ENCODE measurements at regions not wholly inside any gene's neighbourhood (a gene's known extent, or its start where the extent isn't known, plus 50 kb on each side); places are given as distances from the start of the nearest gene placed in this dataset.

DNA sequence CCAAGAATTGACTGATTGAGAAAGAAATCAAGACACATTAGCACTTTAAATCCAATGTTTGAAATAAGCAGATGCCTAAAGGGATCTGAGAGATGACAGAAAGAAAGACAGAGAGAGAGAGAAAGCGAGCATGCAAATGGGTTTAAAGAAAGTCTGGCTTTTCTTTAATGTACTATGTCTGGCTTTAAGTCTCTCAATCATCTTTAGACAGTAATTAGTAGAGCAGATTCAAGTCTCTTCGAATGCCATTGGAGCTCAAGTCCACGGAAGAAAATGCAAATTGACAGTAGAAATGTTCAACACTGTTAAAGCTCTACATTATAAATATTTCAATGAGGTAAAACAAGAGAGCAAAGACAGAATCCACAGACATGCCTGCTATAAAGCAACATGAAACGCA is 1480.2 kb upstream of the CDH8 start:
- H4K8ac ChIP-seq (replicated peaks; ENCODE audit: insufficient read length, low read depth, low read length), result no peak overlapping the region
- H2BK15ac ChIP-seq (ENCODE audit: low read depth, low read length), result no peak overlapping the region
- no peak overlapping the region for H2BK12ac ChIP-seq (ENCODE audit: insufficient read length, low read depth, low read length)
- no peaks in the 10 kb centered on the region for H3K79me1 ChIP-seq (ENCODE audit: insufficient read depth, low read depth, low read length, poor library complexity, severe bottlenecking)
- no peak overlapping the region for H3K56ac ChIP-seq (ENCODE audit: insufficient read length, low read depth, low read length)
- TF ChIP-seq, protein P1, sequence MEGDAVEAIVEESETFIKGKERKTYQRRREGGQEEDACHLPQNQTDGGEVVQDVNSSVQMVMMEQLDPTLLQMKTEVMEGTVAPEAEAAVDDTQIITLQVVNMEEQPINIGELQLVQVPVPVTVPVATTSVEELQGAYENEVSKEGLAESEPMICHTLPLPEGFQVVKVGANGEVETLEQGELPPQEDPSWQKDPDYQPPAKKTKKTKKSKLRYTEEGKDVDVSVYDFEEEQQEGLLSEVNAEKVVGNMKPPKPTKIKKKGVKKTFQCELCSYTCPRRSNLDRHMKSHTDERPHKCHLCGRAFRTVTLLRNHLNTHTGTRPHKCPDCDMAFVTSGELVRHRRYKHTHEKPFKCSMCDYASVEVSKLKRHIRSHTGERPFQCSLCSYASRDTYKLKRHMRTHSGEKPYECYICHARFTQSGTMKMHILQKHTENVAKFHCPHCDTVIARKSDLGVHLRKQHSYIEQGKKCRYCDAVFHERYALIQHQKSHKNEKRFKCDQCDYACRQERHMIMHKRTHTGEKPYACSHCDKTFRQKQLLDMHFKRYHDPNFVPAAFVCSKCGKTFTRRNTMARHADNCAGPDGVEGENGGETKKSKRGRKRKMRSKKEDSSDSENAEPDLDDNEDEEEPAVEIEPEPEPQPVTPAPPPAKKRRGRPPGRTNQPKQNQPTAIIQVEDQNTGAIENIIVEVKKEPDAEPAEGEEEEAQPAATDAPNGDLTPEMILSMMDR (conservative IDR thresholded peaks at IDR 0.05), result no peak
- no peaks in the 10 kb centered on the region for H3K4me1 ChIP-seq (ENCODE audit: insufficient read depth, low read length)
- Mint-ChIP-seq H3K27me3 (ENCODE audit: low read depth) (no peaks in the 10 kb centered on the region), H3K4me1 (no peaks in the 10 kb centered on the region), H3K36me3 (ENCODE audit: insufficient read depth in 1 of 3, low read depth in 3 of 3) (no peaks in the 10 kb centered on the region), H3K9me3 (no peaks in the 10 kb centered on the region), H3K27ac (no peak overlapping the region), H3K4me3 (no peak overlapping the region)
- no peak overlapping the region for H3K27ac ChIP-seq (ENCODE audit: insufficient read length, low read depth, low read length)
- H3K18ac ChIP-seq (ENCODE audit: insufficient read length, low read depth, low read length), result no peak overlapping the region
- no peak overlapping the region for H3K4ac ChIP-seq (ENCODE audit: low read depth, low read length)
- no peak for DNase-seq
- no peak overlapping the region for H4K5ac ChIP-seq (ENCODE audit: insufficient read length, low read depth, low read length)
- no peak overlapping the region for H2AK5ac ChIP-seq (ENCODE audit: insufficient read length, low read length)
- no CpG with 5 or more reads among the region's 4 CpGs for WGBS (ENCODE audit: extremely low coverage, insufficient read length, low lambda C conversion rate)
- H3K14ac ChIP-seq (ENCODE audit: insufficient read depth, low read length), result no peak overlapping the region
- no peak overlapping the region for H3K23ac ChIP-seq (ENCODE audit: insufficient read length, low read depth, low read length)
- H3K9ac ChIP-seq (ENCODE audit: extremely low read depth, insufficient read length, low read length), result no peak overlapping the region
- H3K27me3 ChIP-seq (ENCODE audit: insufficient read depth, low read length), result no peaks in the 10 kb centered on the region
- H2BK20ac ChIP-seq (ENCODE audit: low read depth, low read length, poor library complexity, severe bottlenecking), result no peak overlapping the region
- H4K91ac ChIP-seq (ENCODE audit: insufficient read length, low read depth, low read length), result no peak overlapping the region
- no peak overlapping the region for H2BK5ac ChIP-seq (ENCODE audit: insufficient read length, low read length)
- no peaks in the 10 kb centered on the region for H3K23me2 ChIP-seq (ENCODE audit: insufficient read length, low read depth, low read length, poor library complexity, severe bottlenecking)
- no peak overlapping the region for H3T11ph ChIP-seq (ENCODE audit: low read length)
- H4K20me1 ChIP-seq (ENCODE audit: control insufficient read depth, insufficient read depth, insufficient read length), result no peaks in the 10 kb centered on the region
- no peaks in the 10 kb centered on the region for H3K9me3 ChIP-seq (ENCODE audit: control insufficient read depth, low read depth, low read length)
- H3K4me2 ChIP-seq (ENCODE audit: insufficient read depth, insufficient read length, low read length), result no peak overlapping the region
- H3K79me2 ChIP-seq (ENCODE audit: insufficient read depth, low read length), result no peaks in the 10 kb centered on the region
- H2BK120ac ChIP-seq (ENCODE audit: low read depth, low read length, poor library complexity, severe bottlenecking), result no peak overlapping the region
- no peak overlapping the region for H2AFZ ChIP-seq (ENCODE audit: low read length)

Data from H9 (cell line).